HG03025 (cell line): ENCODE measurements at regions not wholly inside any gene's neighbourhood (a gene's known extent, or its start where the extent isn't known, plus 50 kb on each side); places are given as distances from the start of the nearest gene placed in this dataset.
"Not testable (repeated sequence)": the region's sequence is repeated elsewhere in the genome, so short reads cannot be mapped to it uniquely, and the experiment has no call there.

ENCODE experiments used
- ATAC-seq: cut with Tn5 transposase; IDR thresholded peaks from one replicate; pipeline ENCODE4 v1.9.1; 2021; ENCODE audit warnings: mild to moderate bottlenecking, moderate library complexity; ENCODE audit not compliant: unreplicated experiment, low FRiP score

- ATAC-seq: no peak
Measured at GRCh38 chr5:105619725-105620124, 2051.0 kb downstream of the EFNA5 start.

GRCh38 chr5:105617436-105618215 lies 2053.1 kb downstream of the EFNA5 start:
- ATAC-seq: no peak

DNA sequence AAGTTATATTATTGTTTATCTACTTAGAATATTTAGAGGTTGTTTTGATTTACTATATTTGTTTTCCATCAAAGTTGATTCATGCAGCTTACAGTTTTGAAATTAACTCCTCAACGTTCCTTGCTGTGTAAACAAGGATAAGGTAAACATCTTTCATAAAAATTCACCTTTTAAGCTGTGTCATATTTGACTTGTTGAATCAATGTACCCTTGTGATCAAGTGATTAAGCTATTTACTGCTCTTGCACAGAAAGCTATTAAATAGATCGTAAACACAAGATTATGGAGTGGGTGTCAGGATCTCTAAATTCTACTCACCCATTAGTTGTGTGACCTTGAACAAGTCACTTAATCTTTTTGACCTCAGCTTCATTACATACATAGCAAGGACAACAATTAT lies 2054.0 kb upstream of the NUDT12 start:
- no peak for ATAC-seq

DNA sequence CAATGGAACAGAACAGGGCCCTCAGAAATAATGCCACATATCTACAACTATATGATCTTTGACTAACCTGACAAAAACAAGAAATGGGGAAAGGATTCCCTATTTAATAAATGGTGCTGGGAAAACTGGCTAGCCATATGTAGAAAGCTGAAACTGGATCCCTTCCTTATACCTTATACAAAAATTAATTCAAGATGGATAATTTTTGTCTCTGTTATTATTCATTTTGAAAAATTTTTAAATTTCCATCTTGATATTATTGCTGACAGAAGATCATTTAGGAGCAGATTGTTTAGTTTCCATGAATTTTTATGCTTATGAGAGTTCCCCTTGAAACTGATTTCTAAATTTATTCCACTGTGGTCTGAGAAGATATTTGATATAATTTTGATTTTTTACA lies 2039.8 kb upstream of the NUDT12 start:
- not testable (repeated sequence) for ATAC-seq

DNA sequence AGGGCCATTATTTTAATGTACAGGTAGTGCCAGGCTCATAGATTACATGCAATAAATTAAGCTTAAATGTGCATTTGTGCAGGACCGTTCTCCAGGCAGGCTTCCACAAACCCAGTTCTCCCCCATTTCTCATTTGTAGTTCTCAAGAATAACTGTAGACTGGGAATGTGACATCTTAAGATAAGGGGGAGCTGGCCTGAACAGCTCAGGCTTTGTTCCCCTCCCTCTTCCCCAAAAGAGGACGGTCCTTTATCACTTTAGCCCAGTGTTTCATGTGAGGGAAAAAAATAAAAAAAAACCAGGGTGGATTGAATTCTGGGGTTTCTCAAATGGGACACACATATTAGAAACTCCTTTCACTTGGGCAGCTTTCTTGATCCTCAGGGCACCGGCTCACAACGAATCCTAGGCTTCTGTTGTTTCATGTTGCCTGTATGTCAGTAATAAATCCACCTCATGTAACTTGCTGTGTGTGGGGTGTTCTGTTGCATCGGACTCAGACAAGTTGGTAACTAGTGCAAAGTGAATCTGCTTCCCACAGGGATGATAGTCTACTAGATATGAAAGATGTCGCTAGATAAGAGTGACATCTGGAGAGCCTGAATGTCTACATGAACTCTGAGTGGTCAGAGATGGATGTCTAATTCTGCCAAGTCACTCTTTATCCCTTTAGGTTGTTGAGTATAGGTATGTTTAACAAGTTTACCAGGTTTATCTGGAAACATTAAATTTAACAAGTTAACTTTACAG lies 2030.6 kb upstream of the NUDT12 start:
- ATAC-seq: no peak

- ATAC-seq: no peak
Measured at GRCh38 chr5:105587963-105588662, 2025.5 kb upstream of the NUDT12 start.

- ATAC-seq: no peak
Measured at GRCh38 chr5:105581988-105582690, 2019.5 kb upstream of the NUDT12 start.

GRCh38 chr5:105573575-105573974 lies 2011.0 kb upstream of the NUDT12 start:
- no peak for ATAC-seq

- ATAC-seq: no peak
Measured at GRCh38 chr5:105565531-105565930, 2002.9 kb upstream of the NUDT12 start.

DNA sequence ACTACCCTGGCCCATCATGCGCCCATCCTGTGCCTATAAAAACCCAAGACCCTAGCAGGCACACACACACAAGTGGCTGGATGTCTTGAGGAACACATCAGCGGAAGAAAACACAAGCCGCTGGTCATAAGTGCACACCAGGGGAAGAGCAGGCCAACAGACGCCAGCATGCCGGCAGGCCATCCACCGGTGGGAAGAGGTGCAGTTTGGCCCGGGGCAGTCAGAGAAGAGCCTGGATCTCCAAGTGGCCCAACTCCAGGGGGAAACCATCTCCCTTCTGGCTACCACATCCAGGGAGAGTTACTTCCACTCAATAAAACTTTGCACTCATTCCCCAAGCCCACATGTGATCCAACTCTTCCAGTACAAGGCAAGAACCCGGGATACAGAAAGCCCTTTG lies 2001.3 kb upstream of the NUDT12 start:
- ATAC-seq: no peak

DNA sequence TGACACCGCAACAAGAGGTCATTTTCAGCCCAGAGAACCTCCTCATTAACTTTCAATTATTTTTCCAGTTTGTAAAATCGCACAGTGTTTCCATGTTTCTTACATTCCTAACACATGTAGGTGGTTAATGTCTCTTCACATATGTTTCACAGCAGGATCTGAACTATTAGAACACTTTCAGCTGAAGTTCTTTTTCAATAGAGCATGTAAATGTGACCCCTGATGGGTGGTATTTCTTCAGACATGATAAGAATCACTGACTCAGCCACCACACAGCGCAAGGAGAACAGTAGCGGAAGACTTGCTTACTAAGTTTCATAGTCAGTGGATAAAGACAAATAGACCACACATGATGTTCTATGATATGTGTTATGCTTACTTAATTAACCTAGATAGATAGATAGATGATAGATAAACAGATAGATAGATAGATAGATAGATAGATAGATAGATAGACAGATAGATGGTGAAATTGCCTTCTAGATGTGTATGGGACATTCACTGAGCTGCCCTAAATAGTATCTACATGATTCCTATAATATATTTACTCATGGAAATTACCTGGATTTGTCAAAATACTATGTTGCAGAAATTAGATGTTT lies 1992.1 kb upstream of the NUDT12 start:
- ATAC-seq: no peak

- ATAC-seq: no peak
Measured at GRCh38 chr5:105544300-105544699, 1981.7 kb upstream of the NUDT12 start.

DNA sequence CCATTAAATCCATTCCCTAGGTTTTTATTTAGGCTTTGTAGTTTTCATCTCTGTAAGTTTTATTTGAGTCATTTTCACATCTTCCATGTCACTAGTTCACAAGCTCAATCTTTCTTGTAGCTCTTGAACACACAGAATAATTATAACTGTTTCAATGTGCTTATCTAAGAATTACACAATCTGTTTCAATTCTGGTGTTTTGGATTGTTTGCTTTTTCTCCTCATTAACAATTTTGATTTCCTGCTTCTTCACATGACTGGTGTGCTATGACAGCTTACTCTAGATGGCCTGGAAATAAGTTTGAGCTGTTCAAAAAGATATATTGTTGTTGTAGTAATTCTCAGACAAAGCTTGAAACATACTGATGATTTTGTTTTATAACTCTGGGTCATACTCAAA lies 1974.1 kb upstream of the NUDT12 start:
- ATAC-seq: no peak

- ATAC-seq: no peak
Measured at GRCh38 chr5:105530716-105531261, 1968.2 kb upstream of the NUDT12 start.

- no peak for ATAC-seq
Measured at GRCh38 chr5:105529851-105530250, 1967.3 kb upstream of the NUDT12 start.

DNA sequence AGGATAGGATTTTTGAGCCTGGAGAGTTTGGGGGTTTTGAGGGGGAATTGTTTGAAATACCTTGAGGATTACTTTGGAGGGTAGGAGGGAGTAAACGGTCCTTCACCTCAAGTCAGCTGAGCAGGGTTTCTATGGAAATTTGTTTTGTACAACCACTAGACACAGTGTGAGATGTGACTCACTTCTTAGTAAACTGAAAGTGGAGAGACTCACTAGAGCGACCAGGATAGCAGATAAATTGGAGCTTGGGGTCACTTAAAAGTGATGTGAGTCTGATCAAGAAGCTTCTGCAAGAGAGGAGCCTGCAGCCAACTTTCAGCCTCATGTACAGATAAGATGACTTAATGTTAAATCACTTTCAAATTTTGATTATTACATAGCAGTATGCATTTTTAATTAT lies 1945.9 kb upstream of the NUDT12 start:
- no peak for ATAC-seq

DNA sequence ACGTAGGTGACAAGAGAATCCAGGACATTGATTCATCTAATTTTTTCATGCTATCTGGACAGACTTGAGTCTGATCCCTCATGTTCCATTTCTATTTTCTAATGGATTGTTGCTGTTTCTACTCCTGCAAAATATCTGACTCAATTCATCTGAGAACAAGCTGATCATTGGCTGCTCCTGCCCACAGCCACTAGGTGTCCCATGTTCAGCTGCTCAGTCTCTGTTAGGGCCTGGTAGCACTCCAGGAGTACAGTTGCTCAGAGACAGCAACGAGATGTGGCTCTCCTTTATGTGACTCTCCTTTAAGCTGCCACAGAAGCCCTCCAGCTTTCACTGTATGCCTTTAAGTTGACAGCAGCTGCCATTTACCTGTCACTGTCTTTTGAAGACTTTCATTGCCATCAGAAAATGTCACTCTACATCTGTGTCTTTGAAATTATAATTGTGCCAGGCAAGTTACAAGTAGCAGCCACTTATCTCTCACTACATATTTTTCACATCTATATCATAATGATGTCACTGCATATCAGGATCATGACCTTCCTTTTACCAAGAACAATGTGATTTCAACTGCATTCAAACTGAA lies 1944.2 kb upstream of the NUDT12 start:
- no peak for ATAC-seq

- no peak for ATAC-seq
Measured at GRCh38 chr5:105503950-105504349, 1941.4 kb upstream of the NUDT12 start.

DNA sequence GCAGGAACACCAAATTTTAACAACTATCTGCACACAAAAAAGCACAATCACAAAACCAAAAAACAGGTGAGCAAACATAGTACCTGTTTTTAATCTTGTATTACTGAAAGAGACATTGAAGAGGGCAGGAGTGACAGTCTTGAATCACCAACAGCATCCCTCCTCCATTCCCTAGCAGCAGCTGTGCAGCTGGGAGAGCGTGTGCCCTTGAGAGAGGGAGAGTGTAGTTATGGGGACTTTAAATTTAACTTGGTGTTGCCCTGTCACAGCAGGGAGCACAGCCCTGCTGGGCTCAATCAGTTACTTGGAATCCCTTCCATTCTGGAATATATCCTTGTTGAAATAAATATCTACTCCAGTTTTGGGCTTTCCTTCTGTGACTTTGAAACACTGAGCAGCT lies 1938.7 kb upstream of the NUDT12 start:
- no peak for ATAC-seq

- no peak for ATAC-seq
Measured at GRCh38 chr5:105475401-105475800, 1912.8 kb upstream of the NUDT12 start.
